GM21825 (cell line): ENCODE measurements at regions not wholly inside any gene's neighbourhood (a gene's known extent, or its start where the extent isn't known, plus 50 kb on each side); places are given as distances from the start of the nearest gene placed in this dataset.

Source experiments
- ATAC-seq: cut with Tn5 transposase; IDR thresholded peaks from one replicate; pipeline ENCODE4 v1.9.1; 2021; ENCODE audit warnings: mild to moderate bottlenecking, moderate library complexity; ENCODE audit not compliant: unreplicated experiment

DNA sequence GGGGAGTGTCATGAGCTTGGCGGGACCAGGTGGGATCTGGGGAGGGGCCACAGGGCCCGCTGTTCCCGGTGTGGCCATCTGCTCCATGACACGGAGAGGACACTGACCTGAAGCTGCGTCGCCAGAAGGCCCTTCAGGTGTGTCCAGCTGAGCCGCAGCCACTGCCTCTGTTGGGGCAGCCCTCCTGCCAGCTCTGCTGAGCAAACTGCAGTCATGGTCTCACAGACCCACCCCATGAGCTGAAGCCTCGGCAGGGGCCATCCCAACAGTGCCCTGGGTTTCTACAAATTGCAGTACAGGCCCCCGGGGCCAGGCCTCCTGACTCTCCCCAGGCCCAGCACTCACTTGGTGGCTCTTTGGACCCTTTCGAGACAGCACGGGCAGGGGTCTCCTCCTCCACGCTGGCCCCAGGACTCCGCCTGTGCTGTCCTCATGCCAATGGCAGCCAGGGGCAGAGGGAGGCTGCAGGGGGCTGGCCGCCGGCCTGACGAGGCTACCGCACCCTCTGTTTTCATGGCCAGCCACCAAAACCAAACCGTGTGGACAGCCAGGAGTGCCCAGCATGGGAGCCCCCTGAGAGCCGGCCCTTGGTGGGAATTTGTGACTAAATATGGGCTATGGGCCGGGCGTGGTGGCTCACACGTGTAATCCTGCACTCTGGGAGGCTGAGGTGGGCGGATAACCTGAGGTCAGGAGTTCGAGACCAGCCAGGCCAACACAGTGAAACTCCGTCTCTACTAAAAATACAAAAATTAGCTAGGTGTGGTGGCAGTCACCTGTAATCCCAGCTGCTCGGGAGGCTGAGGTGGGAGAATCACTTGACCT is 175.2 kb upstream of the SALL3 start:
- no peak for ATAC-seq

DNA sequence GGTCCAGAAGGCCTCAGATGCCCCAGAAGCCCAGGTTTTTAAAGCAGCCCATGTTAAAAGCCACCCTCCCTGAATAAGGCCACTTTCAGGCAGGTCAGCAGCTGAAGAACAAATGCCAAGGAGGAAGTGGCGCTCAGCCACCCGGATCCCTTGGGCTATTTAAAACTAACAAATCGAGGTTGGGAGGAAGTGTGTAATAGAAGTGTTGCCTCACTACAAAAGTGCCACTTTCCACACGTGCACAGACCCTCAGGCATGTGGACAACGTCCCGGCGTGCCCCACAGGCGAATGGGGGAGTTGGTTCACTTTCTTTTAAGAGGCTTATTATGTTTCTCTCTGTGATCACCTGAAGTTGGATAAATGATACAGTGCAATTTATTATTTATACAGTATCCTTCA is 173.8 kb upstream of the SALL3 start:
- ATAC-seq = no peak

DNA sequence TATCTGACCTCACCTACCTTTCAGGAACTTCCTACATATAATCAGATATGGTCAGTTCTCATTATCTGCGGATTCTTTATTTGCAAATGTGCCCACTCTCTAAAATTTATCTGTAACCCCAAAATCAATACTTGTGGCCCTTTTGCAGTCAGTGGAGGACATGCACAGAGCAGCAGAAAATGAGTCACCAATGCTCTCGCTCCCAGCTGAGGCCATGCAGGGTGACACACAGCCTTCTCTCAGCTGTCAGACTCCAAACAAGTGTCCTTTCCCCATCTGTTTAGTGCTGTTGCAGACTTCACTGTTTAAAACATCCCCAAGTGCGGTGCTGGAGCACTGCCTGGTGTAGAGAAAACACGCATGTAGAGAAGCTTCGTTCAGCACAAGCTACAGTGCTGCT is 171.9 kb upstream of the SALL3 start:
- ATAC-seq = no peak

DNA sequence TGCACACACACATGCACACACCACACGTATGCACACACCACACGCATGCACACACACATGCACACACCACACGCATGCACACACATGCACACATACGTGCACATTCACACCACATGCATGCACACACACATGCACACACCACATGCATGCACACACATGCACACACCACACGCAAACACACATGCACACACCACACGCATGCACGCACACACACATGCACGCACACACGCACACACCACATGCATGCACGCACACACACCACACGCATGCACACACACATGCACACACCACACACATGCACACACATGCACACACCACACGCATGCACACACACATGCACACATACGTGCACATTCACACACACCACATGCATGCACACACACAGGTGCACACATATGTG is 169.8 kb upstream of the SALL3 start:
- no peak for ATAC-seq

DNA sequence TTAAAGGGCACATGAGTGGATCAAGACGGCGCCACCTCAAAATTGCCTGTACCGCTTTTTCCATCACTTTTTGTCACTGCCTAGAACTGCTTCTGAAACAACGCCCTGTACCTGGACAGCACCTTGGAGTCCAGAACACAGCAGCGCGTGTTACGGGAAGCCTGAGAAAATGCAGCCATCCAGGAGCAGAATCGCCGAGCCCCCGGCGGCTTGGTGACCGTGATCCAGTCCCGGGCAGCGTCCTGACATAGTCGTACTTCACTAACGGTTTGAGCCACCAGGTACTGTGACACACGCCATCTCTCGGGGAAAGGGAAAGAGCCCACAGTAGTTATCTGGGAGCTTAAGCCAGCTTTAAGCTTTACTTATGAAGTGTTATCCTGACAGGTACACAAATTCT is 168.9 kb upstream of the SALL3 start:
- no peak for ATAC-seq

DNA sequence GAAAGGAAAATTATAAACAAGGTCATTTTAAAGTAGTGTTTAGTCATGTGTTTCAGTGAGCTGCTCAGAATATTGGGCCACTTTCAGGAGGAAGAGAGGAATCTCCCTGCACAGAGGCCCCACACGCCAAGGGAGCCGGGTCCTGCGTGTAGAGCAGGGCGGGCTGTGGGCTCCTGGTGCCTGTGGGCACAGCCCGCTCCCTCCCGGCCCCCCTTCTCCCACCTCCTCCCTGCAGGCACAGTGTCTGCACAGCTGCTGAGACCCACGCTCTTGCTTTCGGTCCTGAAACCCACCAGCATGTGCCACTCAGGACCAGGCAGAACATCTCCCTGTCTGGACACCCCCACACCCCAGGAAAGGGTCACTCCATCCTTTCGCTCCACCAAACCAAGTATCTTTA is 167.6 kb upstream of the SALL3 start:
- no peak for ATAC-seq

DNA sequence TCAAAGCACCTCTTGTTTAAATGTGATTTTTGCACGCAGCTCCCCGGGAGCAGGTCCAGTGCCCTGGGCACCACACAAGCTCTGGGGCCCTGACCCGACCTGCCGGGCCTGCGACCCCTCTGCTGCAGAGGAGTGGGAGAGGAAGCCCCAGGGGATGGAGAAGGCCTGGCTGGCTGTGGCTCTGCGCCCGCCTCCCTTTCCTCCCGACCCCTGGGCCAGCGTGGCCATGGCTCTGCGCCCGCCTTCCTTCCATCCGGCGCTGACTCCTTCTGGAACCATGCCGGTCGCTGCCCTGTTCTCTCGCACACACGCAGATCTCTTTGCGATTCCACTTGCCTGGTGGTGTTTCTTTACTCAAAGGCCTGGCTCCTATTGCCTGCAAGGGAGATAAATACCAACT is 166.5 kb upstream of the SALL3 start:
- ATAC-seq = no peak

DNA sequence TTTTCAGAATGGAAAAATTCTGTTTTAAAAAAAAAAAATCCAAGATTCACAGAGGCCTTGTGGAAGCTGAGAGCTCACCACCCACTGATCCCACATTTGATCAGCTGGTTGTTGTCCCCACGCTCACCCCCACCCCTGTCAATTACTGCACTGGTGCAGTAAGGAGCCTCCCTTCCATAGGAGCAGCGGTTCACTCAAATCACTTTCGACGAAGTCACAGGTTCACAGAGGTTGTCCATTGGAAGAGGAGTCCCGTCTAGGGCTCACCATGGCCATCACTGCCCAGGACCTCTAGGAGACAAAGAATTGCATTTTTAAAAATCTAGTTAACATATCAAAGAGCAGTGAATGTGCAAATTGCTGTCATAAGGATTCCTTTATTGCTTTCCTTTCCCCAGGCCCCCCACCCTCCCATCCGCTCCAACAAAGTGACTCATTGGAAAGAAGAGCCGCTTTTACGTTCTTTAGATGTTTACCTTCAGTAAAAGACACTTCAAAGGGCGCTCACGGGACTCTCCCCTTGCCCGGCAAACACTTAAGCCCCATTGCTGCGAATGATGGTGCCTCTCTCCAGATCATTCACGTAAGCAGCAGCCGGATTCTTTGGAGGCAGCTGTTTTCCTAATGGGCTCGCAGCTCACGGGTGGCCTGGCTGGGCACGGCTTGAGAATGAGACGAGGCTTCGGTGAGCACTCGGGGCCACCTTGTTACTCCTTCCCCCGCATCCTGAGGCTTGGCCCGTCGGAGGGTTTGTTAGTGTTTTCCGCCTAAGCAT is 165.5 kb upstream of the SALL3 start:
- no peak for ATAC-seq

DNA sequence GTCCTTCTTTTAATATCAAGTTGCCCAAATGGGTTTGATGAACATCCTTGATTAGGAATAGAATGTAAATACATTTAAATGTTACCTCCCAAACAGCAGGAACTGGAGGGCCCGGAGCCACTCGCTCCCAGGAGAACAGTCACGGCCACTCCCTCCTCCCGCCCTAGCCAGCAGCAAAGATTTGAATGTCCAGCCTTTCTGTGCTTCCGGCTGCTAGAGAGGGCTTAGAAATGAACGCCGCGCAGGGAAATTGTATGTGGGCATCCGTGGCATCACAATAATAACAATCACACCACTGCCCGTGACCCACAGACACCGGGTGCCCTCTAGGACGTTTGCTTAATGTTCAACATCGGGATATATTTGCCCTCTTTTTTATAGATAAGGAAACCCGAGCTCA is 164.9 kb upstream of the SALL3 start:
- no peak for ATAC-seq

DNA sequence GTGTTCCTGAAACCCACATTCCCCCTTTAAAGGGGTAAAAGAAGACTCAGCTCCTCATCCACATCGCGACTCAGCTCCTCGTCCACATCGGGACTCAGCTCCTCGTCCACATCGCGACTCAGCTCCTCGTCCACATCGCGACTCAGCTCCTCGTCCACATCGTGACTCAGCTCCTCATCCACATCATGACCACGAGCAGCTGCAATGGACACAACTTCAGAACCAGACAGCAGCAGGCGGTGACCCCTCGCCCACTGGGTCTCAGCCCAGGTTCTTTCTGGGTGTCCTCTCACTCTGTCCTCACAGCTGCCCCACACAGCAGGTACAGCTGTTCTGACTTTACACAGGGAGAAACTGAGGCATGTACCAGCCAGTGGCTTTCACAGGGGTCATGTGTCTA is 163.5 kb upstream of the SALL3 start:
- no peak for ATAC-seq

DNA sequence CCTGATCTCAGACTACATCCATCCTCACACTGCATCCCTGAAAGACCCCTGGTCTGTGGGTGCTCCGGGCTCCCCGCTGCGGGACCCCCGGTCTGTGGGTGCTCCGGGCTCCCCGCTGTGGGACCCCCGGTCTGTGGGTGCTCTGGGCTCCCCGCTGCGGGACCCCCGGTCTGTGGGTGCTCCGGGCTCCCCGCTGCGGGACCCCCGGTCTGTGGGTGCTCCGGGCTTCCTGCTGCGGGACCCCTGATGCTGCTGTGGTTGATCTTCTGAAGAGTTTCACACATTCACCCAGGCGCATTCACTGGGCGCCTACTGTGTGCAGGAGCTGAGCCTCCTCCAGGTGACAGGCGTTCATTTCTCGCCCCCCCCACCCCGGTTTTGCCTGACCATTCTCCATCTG is 162.7 kb upstream of the SALL3 start:
- ATAC-seq = no peak

DNA sequence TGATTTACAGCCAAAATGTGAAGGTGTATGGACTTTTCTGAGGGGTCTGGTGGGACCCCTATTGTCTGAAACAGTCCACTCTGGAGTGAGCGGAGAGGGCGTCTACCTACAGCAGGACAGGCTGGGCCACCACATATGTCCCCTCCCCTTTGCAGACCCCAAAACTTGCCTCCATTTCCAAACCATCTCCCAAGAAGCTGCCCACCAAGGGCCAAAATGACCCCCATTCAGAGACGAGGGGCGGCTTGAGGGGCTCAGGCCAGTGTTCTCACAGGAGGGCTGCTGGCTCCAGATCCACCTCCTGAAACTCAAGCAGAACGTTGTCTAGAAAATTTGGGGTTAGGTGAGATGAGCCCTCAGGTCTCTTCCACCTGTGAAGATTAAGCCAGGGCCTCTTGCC is 161.1 kb upstream of the SALL3 start:
- no peak for ATAC-seq

DNA sequence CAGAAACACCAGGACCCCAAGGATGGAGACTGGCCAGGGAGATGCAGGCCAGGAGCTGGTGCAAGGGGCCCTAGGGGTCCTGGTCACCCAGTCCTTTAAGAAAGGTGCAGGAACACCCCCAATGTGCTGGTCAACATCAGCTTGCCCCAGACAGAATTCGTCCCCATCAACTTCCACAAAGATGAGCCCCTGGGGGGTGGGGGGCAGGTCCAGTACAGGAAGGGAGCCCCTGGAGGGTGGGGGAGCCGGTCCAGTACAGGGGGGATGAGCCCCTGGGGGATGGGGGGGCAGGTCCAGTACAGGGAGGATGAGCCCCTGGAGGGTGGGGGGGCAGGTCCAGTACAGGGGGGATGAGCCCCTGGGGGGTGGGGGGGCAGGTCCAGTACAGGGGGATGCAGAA is 160.7 kb upstream of the SALL3 start:
- ATAC-seq = no peak

DNA sequence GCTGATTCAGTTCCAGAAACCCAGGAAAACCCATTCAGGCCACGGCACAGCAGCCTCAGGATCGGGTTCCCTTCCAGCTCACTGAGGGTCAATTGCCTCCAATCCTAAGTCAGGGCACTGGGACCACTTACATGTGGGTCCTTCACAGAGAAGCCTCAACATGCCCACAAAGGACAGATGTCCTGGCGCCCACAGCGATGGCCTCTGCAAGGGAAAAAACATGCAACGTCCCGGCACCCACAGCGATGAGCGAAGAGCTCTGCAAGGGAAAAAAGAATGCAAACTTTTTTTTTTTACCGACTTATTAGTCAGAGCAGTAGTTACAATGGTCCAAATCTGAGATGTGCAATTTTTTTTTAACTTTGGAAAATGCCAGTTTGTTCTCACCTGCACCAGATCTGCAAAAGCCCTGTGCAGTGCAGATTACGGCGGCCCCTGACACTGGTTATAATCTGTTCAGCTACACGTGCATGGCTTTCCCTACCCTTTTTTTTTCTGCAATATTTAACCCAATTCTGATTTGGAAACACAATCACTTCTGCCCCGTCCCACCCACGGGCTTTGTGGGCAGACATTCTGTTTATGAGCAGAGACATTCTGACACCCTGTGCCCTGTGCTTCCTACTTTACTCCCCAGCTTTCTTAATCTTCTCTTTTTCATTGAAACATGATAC is 159.3 kb upstream of the SALL3 start:
- ATAC-seq = no peak

DNA sequence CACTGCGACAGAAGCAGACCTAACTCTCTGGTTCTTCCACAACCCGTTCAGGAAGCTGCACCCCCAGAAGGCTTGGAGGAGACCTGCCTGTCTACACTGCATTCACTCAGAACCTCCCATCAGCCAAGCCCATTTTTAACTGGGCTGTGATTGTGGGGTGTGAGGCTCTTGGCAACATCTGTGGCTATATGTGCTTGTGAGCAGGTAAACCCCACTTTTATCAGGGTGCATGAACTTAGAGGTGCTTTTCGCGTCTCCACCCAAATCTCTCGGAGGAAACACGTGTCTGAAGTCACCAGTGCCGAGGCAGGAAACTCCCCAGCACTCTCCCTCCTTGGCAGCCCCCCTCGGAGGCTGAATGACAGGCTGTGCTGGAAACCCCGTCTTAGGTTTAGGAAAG is 158.2 kb upstream of the SALL3 start:
- ATAC-seq = no peak

DNA sequence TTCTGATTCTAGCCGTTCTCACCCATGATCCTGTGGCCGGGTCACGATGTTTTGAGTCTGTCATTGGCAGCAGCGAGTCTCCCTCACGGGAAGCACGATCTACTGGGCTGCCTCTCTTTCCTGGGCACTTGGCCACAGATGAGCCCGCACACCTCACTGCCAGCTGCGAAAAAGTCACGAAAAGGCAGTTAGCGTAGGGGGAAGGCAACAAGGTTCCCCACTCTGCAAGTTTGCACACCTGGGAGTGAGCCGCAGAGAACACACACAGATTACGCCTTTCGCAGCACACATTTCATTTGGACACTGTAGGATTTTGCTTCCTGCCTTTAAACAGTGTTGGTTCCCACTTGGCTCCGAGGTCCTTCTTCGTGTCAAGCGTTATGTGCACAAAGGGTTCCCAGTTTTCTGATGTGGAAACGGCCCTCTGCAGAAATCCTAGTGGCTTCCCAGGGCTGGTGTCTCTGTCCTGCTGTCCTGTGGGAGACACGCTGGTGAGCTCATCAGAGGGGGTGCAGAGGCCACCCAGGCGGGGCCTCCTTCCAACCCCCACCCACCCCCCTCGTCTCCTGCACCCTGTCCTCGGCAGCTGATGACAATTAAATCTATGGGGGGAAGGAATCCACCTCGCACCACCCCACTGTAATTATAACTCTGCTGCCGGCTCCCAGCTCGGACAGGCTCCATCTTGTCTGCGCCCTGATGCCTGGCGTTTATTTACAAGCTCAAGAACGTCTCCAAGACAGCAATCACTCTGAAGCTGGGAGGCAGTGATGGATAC is 157.3 kb upstream of the SALL3 start:
- no peak for ATAC-seq

DNA sequence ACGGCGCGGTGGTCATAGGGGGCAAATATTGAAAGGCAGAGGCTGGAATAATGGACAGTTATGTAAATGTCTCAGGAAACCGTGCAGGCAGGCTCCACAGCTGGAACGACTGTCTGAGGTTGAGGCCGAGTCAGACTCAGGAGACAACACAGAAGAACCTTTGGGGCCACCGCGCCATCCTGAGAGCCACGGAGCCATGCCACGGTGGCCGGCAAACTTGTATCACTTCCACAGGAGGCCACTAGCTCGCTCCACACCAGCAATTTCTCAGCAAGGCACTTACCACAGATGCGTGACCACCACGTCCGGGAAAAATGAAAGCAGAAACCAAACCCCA is 156.7 kb upstream of the SALL3 start:
- no peak for ATAC-seq

DNA sequence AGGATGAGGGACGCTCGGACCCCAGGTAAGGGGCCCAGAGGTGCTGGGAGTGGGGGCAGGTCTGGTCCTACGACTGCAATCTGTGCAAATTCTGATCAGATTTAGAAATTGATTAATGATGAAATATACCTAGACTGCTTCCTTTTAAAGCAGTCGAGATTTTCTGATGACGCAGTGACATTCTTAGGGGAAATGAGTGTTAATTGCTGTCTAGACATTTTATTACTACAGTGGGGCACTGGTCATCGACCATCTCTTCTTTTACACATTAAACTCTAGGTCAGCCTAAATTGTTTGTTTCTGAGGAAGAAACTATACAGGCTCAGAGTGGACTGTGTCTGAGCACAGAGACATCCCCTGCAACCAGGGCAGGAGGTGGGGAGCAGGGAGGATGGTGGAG is 154.4 kb upstream of the SALL3 start:
- ATAC-seq = no peak

DNA sequence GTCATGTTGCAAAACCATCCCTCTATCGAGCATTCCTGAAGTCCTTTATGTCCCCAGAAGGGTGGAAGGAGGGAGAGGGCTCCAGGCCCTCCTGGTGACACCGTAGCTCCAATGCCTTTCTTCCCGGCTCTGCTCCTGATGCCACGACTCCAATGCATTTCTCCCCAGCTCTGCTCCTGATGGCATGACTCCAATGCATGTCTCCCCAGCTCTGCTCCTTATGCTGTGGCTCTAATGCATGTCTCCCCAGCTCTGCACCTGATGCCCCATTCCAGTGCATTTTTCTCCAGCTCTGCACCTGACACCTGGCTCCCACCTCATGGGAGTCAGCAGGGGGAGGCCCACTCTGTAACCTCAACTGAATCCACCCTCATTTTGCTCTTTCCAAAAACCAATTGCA is 153.0 kb upstream of the SALL3 start:
- ATAC-seq = no peak

DNA sequence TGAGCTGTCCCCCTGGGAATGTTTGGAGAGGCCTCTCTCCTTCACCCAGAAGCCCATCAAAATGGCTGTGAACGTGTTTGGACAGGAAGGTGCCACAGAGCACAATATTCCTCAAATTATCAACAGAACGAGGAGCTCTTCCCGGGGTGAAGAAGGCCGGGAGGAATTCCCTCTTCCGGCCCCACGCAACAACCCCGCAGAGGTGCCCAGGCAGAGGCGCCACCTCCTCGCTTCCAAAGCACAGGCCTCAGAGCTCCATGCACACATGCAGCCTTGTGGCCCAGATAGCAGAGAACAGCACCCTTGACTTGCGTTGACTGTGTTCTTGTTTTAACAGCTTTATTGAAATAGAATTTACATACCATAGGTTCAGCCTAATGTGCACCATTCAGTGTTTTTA is 152.5 kb upstream of the SALL3 start:
- no peak for ATAC-seq

DNA sequence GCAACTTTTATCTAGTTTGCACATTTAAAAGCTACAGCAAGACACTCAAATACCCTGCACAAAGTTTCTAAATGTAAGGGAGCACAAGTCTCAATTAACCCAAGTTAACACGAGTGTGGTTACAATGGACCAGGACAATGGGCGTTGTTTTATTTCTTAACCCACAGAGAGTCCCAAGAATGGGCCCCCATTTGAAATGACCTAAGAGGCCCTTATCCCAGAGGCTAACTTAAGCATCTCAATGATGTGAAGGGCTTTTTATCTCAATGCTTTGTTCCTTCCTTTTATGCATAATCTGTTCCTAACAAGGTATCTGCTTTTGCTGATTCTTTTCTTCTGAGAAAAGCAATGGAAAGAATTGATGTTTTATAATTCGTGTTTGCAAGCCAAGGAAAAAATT is 151.5 kb upstream of the SALL3 start:
- ATAC-seq = no peak
